Activated T-helper 9 cell treated with anti-CD3 and anti-CD28 coated beads, Interleukin-2, amount 50 U/mL, for 16 hours (primary cell): ENCODE measurements at regions not wholly inside any gene's neighbourhood (a gene's known extent, or its start where the extent isn't known, plus 50 kb on each side); places are given as distances from the start of the nearest gene placed in this dataset.

Source experiments
- DNase-seq: peaks from one replicate; pipeline ENCODE4 v3.0.0-alpha.2; 2020; ENCODE audit warnings: low read depth

DNA sequence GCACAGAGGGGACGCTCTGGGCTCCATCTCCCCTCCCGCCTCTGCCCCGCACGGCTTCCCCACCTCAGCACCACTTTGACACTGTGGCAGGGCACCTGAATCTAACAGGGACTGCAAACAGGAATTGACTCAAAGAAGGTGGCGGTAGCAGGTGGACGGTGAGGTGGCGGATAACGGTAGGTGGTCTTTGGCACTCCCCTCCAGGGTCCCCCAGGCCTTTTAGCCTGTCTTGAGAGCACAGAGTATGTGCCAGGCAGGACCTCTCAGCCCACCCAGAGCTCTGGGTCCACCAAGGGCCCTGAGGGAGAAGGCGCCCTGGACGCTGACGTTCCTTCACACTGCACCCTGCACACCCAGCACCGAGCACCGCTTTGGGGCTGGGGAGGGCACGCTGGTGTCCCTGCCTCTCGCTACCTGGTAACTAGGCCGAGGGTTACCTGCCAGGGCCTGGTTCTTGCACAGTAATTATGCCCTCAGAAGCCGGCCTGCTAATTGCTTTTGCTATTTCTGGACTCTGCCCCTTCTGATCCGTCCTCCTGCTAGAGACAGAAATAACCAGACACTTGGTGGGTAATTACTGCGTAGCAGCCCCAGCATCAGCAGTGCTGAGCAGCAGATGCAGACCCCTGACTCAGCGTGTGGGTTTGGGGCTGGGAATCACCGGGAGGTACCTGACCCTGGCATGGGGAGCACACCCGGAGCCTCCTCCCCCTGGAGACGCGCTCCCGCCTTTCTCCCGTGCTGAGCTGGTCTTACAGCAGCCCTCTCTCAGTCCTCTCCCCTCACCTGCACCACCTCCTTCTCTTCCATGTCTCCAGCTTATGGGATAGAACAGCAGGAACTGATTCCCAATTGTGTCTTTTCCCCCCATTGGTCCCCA lies 103.3 kb upstream of the B3GAT1 start:
- DNase-seq = no peak

DNA sequence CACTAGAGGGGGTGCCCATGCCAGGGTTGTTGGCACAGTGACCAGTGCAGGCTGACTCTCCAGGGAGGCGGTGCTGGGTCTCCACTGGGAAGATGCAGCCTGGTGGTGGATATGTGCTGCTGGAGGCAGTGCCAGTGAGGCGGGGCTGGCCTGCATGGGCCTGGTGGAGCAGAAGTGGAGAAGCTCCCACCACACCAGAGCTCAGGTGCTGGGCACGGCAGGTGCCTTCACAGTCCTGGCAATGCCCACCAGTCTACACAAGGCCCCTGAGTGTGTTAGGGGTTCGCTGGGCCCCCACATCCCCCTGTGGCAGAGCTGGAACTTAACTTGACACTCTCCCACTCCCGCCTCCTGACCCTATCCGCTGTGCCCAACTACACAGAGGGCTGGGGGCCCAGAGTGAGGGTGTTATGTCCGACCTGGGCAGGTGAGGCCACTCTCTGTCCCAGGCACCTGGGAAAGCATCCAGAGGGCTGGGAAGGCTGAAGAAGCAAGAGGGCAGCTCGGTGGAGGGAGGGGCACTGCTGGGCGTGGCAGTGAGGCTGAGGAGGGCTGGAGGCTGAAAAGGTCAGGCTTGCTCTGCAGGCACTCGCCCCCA lies 102.4 kb upstream of the B3GAT1 start:
- DNase-seq = no peak

DNA sequence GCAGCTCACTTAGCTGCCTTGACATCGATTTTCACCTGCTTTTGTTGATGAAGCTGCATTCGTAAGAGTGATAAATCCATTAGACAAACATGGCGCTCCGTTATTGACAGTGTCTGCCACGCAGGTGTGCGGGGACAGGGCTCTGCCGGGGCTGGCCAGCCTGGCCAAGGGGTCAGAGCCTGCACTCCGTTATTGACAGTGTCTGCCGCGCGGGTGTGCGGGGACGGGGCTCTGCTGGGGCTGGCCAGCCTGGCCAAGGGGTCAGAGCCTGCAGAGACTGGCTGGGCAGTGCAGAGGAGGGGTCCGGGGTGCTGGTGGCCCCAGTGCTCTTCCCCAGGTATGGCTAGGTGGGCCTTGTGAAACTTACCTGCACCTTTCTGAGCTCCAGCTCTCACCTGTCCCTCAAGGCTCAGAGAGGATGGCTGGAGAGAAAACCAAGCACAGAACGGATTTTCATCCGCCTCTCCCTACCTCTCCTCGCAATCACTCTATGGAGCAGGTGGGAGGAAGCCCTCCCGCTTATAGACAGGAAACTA lies 101.6 kb upstream of the B3GAT1 start:
- no peak for DNase-seq

- DNase-seq = no peak
These were observed 100.8 kb upstream of the B3GAT1 start for GRCh38 chr11:134512571-134513538.

DNA sequence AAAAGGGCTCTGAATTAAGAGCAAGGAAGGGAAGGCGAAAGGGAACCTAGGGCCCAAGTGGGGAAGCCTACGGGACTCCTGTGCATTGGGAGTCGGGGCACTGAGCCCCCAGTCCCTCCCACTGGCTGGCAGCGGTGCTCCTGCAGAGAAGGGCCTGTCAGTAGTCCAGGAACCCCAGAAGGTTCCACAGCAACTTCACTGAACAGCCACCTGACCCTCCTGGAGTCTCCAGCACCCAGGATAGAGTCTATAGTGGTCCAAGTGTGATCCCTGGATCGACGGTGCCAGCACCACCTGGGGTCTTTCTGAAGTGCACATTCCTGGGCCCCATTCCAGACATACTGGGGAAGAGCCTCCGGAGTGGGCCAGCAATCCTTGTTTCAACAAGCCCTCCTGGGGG lies 100.0 kb upstream of the B3GAT1 start:
- no peak for DNase-seq

DNA sequence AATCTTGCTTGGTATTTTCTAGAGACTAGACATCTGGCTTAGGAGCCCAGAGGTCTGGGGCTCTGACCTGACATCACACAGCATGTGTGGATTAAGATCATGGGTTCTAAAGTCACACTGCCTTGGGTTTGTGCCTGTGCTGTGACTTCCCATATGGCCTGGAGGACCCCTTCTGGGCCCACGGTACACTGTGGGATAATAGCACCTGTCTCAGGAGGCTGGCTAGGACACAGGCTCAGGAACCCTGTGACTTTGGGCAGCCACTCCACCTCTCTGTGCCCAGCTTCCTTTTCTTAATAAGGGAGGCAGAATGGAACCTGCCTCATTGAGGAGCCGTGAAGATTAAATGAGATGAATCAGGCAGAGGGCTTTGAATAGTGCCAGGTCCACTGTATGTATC lies 99.2 kb upstream of the B3GAT1 start:
- DNase-seq = no peak

GRCh38 chr11:134510233-134511040 lies 98.4 kb upstream of the B3GAT1 start:
- DNase-seq = no peak

GRCh38 chr11:134509381-134510232 lies 97.6 kb upstream of the B3GAT1 start:
- no peak for DNase-seq

DNA sequence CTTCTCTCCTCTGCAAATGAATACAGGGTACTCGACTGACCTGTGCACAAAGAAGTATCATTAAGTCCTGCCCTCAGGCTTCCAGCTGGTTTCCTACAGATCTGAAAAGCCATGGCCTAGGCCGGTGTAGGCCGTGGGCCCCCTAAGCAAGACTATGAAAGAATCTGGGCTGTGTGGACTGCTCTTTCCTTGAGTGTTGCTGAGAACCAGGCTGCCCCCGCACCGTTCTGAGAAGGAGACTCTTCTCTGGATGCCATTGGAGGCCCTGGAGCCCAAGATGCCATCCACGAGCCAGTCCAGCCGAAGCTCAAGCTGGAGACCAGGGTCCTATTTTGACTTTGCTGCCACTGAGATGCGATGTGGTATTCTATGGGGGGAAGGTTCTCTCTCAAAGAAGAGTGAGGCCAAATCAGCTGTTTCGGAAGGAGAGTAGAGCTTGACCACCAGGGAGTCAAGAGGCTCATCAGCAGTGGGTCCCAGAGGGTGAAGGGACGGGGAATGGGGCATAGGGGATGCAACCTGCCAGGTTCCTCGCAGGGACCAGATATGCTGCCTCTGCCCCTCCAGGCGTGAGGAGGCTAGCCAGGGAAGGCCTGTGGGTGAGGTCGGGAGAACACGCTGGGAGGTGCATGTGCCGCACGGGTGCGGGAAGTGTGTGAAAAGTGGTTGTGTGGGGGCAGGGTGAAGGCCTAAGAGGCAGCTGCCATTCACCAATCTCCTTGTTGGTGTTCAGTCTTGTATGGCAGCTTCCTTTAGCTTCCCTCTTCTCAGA lies 96.4 kb upstream of the B3GAT1 start:
- no peak for DNase-seq

GRCh38 chr11:134506046-134506445 lies 94.0 kb upstream of the B3GAT1 start:
- no peak for DNase-seq

GRCh38 chr11:134505125-134505524 lies 93.1 kb upstream of the B3GAT1 start:
- no peak for DNase-seq

DNA sequence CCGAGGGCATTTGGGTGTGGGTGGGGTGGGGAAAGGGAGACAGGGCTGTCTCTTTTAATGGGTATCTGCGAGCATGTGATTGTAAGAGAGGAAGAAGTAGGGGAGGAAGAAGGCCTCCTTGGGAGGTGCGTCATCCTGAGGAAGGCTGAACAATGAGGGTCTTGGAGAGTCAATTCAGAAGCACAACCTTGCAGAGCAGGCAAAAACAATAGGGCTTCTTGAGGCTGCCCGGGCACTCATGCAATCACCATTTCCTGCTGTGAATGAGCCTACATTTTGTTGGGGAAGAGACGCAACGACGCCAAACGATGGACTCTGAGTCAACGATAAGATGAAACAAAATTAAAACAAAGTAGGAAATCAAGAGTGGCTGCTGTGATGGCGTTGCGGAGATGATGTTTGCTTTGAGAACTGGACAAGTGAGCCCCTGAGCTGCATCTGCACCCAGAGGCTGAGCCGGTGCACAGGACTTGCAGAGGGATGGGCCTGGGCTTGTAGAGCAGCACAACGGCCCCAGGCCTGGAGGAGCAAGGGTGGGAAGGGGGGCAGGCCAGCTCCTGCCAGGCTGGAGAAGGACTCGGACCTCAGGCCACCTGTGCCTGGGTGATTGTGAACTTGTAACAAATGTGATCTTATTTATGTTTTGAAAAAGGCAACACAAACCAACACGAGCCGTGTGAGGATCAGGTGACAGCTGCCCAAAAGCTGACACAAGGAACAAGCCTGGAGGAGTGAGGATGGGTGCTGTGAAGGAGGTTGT lies 92.3 kb upstream of the B3GAT1 start:
- no peak for DNase-seq

GRCh38 chr11:134503596-134503995 lies 91.6 kb upstream of the B3GAT1 start:
- no peak for DNase-seq

- no peak for DNase-seq
These were observed 91.1 kb upstream of the B3GAT1 start for GRCh38 chr11:134503100-134503499.

DNA sequence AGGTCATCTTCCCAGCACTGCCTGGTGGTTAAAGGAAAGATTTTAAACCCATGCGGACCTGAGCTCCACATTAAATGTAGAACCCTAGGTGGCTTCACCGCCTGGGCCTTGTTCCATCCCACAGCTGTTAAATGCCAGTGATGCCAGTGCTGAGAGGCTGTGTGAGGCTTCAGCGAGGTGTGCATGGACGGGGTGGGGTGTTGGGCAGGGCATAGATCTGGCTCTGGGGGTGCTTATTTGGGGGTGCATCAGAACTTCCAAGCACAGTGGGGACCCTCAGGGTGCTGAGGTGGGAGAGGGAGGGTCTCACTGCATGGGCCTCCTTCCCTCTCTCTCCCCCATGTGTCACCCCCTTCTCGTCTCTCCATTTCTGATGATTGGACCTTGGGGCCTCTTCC lies 90.1 kb upstream of the B3GAT1 start:
- DNase-seq = no peak

GRCh38 chr11:134501406-134502152 lies 89.5 kb upstream of the B3GAT1 start:
- DNase-seq = no peak

GRCh38 chr11:134500621-134501020 lies 88.6 kb upstream of the B3GAT1 start:
- no peak for DNase-seq

DNA sequence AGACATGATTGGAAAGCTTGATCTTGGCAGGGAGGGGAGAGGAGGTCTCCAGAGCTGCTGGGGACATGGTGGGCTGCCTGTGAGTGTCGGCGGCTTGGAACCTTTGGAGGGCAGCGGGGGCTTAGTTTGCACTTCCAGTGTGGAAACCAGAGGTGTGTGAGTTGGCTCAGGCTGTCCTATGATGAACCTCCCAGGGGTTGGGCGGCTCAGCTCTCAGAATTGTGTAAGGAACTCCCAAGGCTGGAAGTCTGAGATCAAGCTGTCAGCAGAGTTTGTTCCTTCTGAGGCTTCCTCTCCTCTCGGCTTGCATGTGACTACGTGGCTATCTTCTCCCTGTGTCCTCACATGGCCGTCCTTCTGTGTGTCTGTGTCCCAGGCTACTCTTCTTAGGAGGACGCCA lies 87.9 kb upstream of the B3GAT1 start:
- no peak for DNase-seq
